GM11168 (cell line): ENCODE measurements at regions not wholly inside any gene's neighbourhood (a gene's known extent, or its start where the extent isn't known, plus 50 kb on each side); places are given as distances from the start of the nearest gene placed in this dataset.

Experiments
- in situ Hi-C: fragments of 300-500 bp; cut with MboI; formaldehyde crosslinking; loops from one replicate; pipeline ENCODE4 v1.12.0; 2022; ENCODE audit warnings: low sequenced_read_pairs; ENCODE audit not compliant: unreplicated experiment

- in situ Hi-C loops: no loop called here
Observed at GRCh38 chr5:98639274-98639673, 134.2 kb upstream of the RGMB start.

- in situ Hi-C loops: no loop called here
Observed at GRCh38 chr5:98641671-98642070, 131.8 kb upstream of the RGMB start.

GRCh38 chr5:98643569-98643968 lies 129.9 kb upstream of the RGMB start:
- in situ Hi-C loops: no loop called here

- in situ Hi-C loops: no loop called here
Observed at GRCh38 chr5:98651715-98652114, 121.7 kb upstream of the RGMB start.

- in situ Hi-C loops: no loop called here
Observed at GRCh38 chr5:98656125-98656795, 117.2 kb upstream of the RGMB start.

GRCh38 chr5:98656796-98657195 lies 116.7 kb upstream of the RGMB start:
- in situ Hi-C loops: no loop called here

- in situ Hi-C loops: no loop called here
Observed at GRCh38 chr5:98657559-98657958, 115.9 kb upstream of the RGMB start.

GRCh38 chr5:98663521-98663920 lies 109.9 kb upstream of the RGMB start:
- in situ Hi-C loops: no loop called here

GRCh38 chr5:98664736-98665135 lies 108.7 kb upstream of the RGMB start:
- in situ Hi-C loops: no loop called here

- in situ Hi-C loops: no loop called here
Observed at GRCh38 chr5:98679963-98680362, 93.5 kb upstream of the RGMB start.

- in situ Hi-C loops: no loop called here
Observed at GRCh38 chr5:98690002-98690401, 83.5 kb upstream of the RGMB start.

GRCh38 chr5:98694902-98695301 lies 78.6 kb upstream of the RGMB start:
- in situ Hi-C loops: no loop called here

GRCh38 chr5:98698359-98698758 lies 75.1 kb upstream of the RGMB start:
- in situ Hi-C loops: no loop called here

GRCh38 chr5:98700730-98701129 lies 72.7 kb upstream of the RGMB start:
- in situ Hi-C loops: no loop called here

GRCh38 chr5:98705841-98706240 lies 67.6 kb upstream of the RGMB start:
- in situ Hi-C loops: no loop called here

- in situ Hi-C loops: no loop called here
Observed at GRCh38 chr5:98709681-98710080, 63.8 kb upstream of the RGMB start.

- in situ Hi-C loops: no loop called here
Observed at GRCh38 chr5:98713027-98713426, 60.4 kb upstream of the RGMB start.

- in situ Hi-C loops: no loop called here
Observed at GRCh38 chr5:98713856-98714255, 59.6 kb upstream of the RGMB start.

GRCh38 chr5:98714710-98715288 lies 58.7 kb upstream of the RGMB start:
- in situ Hi-C loops: no loop called here

GRCh38 chr5:98721231-98721928 lies 52.1 kb upstream of the RGMB start:
- in situ Hi-C loops: no loop called here

- in situ Hi-C loops: no loop called here
Observed at GRCh38 chr5:98722188-98722587, 51.3 kb upstream of the RGMB start.

GRCh38 chr5:98723061-98723460 lies 50.4 kb upstream of the RGMB start:
- in situ Hi-C loops: no loop called here
